CD1c-positive myeloid dendritic cell (primary cell): ENCODE measurements at regions not wholly inside any gene's neighbourhood (a gene's known extent, or its start where the extent isn't known, plus 50 kb on each side); places are given as distances from the start of the nearest gene placed in this dataset.

ENCODE experiments used
- DNase-seq: peaks from one replicate; pipeline ENCODE4 v3.0.0-alpha.2; 2016; ENCODE audit errors: extremely low spot score

DNA sequence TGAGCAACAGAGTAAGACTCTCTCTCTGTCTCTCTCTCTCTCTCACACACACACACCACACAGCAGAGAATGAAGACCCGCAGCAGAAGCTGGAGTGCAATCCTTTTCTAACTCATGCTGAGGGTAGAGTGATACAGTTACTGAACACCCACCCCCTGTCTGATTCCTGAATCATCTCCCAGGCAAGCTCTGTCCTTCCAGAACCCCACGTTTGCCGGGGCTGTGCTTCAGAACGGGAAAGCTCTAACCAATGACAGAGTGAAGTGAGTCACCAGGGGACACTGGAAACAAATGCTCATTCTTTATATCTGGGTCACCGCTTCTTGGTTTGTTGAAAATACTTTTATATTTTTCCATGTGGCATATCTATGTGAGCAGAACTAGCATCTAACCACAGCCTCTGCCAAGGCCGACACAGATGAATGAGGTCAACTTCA is 553.7 kb upstream of the AMELY start:
- no peak for DNase-seq

DNA sequence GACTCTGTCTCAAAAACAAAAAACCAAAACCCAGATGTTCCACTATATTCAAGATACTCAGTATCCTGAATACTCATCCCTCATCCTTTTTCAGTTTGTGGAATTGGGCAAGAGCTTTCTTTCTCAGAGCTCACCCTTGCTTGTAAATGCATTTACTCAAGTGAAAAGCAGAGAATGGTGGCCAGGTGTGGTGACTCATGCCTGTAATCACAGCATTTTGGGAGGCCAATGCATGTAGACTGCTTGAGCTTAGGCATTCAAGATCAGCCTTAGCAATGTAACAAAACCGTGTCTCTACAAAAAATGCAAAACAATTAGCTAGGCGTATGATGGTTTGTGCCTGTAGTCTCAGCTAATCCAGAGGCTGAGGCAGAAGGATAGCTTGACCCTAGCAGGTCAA is 553.2 kb upstream of the AMELY start:
- DNase-seq, result no peak

DNA sequence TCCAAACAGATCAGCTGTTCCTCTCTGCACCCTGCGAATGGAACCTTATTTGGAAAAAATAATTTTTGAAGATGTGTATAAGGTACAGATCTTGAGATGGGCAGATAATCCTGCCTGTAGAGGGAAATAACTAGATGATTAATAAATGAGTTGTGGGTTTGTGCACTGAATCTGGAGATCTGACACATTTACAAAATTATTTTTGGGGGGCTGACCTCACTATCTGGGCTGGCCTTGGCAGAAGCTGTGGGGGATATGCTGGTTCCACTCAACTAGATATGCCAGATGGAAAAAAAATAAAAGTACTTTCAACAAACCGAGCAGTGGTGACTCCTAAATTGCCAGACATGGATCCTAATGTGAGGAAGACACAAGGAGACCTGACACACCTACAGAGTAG is 552.2 kb upstream of the AMELY start:
- no peak for DNase-seq

DNA sequence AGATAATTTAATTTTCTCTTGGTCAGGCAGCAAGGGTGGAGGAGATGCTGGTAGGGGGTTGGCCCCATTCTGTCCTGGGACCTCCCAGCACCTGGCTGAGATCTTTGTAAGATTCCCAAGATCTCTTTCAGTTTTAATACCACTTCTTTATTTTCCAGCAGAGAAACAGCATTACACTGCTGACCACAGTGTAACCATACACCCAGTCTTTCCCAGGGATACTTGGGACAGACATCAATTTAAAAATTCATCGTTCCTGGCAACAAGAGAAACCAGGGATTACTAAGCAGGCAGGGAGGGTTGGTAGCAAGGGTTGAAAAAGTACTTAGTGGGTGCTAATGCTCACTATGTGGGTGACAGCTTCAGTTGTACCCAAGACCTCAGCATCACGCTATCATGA is 551.6 kb upstream of the AMELY start:
- DNase-seq, result no peak

DNA sequence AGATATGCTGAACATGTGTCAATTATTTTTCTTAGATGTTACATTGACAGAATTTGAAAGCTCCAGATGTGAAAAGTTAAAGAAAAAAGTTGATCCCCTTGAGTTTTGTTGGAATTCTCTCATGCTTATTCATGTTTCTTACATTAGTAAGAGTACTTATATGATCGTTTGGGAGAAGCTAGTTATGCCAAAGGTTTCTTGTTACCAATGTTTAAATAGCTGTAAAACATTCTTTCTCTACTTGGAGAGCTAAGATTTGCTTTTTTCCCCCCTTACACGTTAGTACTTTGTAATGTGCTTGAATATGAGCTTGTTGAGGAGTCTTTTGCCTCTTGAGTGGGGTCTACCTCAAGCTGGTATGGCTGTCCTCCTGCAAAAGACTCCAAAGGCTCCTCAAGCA is 551.1 kb upstream of the AMELY start:
- no peak for DNase-seq

DNA sequence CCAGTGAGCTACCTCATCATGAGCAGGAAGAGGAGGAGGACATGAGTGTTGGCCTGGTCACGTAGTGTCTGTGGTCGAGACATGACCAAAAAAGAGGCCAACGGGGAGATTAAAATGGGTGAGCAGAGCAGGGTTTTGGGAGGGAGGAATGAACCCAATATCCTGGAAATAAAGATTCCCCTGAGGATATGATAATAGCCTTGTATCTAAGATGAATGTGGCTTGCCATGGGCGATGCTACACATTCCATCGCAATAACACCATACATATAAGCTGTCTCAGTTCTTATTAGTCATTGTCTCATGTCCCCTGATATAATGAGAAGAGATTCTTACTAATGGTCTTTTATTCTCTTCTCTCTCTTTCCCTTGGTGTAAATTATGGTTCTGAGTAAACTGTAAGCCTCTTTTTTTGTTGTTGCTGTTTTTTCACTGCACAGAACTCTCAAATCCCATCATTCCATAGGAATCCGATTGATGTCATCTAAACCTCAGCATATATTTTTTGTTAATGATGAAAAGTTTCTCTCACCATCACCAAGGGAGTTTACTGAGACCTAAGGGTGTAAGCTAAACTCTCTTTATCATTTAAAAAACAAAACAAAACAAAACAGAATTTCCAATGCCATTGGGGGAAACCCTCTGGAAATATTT is 550.4 kb upstream of the AMELY start:
- no peak for DNase-seq

DNA sequence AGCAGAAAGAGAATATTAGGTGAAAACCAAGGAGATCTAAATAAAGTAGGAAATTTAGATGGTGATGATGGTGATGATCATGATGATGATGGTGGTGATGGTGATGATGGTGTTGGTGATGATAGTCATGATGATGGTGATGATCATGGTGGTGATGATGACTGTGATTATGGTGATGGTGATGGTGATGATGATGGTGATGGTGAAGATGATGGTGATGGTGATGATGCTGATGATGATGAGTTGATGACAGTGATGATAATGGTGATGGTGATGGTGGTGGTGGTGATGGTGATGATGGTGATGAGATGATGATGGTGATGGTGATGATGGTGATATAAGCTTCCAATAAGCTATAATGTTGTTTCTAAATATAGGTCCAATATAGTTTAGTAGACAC is 548.2 kb upstream of the AMELY start:
- no peak for DNase-seq

DNA sequence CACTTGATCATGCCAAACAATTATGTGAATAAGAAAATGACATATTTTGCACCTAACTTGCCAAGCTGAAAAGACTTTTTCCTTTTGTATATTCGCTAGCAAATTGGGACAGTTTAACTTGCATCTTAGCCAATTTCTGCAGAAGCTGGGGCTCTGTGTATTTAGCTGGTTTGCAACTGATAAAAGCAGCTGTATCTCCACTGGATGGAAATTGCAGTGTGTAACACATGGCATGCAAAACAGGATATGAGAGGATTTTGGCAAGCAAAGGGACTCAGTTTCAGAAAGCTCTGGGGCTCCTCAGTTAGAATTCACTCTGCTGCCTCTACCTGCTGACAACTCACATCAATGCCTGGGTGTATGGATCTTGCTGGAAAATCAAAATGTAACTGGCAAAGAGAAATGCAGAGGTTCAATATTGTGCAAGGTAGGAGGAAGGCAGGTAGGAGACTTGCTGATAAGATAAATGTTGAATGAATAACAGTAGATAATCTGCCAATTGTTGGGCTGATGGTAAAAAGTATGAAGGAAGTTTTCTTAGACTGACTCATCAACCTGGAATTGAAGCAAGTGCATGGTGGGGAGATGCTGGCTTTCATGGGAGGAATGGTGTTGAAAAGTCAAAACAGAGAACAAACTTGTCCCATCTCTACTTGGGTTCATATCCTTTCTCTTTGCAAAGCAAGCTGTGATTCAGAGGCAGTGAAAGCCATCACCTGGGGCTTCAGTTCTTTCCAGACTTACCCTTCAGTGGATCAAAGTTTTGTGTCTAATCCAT is 546.9 kb upstream of the AMELY start:
- no peak for DNase-seq

DNA sequence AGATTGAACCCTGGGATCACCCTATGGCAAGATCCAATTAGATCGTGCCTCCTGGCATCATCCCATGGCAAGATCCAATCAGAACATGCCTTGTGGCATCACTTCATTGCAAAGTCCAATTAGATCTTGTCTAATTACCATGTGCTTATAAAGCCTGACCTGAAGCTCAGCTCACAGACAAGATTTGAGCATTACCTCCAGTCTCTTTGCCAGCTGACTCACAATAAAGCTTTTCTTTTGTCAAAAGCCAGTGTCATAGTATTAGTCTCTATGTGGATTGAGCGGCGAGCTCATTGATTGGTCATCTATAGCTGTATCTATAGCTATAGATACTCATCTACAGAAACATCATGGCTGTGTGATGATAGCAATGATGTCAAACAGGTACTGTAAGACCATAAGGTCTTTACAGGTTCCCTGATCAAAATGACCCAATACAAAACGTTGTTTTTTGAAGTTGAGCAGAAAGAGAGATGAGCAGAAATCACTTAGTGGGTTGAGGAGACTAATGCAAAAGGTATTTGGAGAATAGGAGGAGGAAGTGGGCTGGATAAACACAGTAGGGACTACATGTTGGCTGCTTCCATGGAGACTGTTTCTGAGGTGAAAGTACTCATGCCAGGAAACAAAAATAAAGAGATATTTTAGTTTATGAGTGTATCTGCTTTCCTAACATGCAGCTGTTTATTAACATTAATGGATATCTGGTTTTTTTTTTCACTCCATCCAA is 545.9 kb upstream of the AMELY start:
- no peak for DNase-seq

DNA sequence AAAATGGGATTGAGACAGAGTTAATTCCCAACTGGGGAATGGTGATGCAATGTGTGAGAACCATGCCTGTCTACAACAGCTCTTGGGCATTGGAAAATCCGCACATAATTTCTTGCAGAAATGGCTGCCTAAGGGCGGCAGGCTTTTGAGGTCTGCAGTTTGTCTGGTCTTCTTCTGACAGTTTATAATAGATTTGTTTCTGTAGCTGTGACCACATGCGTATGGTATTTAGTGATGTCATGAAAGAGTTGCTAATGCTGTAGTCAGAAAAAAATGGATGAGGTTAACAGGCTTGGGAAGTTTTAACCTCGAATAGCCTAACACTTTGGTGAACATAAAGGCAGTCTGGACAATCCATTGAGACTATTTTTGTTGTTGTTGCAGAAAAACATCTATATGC is 544.1 kb upstream of the AMELY start:
- DNase-seq, result no peak

DNA sequence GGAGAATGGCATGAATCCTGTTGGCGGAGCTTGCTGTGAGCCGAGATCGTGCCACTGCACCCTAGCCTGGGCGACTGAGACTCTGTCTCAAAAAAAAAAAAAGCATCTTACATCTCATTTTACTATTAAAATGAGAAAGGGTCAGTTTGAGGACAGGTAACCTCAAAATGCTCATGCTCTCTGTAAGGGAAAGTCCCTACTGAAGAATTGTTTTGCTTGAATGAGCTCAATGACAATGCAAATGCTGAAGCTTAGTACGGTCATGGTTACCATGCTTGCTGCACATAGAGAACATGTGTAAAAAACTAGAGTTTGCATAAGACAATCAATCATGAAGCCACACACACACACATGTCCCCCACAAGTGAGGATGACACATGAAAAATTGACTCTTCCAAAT is 541.8 kb upstream of the AMELY start:
- DNase-seq, result no peak

DNA sequence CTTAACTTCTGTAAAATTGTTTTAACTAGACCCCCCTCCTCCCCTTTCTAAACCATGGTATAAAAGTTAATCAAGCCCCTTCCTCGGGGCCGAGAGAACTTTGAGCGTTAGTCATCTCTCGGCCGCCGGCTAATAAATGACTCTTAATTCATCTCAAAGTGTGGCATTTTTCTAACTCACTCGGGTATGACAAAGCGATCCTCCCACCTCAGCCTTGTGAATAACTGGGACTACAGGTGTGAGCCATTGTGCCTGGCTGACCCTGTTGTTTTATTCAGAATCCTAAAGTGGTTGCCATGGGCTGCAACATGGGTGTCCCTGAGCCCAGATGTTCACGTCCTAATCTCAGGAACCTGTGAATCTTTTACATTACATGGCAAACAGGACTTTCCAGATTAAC is 540.7 kb upstream of the AMELY start:
- no peak for DNase-seq

DNA sequence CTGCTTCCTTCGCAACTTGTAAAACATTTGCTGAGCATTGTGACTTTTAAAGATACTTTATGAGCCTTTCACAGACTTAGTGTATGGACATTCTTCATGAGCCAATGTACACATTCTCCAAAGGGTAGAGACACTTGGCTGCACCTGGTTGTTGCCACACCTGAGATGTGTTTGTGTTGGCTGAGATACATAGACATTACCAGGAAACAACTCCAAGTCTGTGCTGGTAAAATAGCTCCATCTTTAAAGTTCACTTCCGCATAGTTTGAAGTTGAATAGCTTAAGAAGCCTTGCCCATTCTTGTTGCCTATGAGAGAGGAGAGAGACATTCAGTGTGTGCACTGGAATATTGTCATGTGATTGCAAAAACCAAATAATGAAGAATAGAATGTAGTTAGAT is 538.3 kb upstream of the AMELY start:
- no peak for DNase-seq

DNA sequence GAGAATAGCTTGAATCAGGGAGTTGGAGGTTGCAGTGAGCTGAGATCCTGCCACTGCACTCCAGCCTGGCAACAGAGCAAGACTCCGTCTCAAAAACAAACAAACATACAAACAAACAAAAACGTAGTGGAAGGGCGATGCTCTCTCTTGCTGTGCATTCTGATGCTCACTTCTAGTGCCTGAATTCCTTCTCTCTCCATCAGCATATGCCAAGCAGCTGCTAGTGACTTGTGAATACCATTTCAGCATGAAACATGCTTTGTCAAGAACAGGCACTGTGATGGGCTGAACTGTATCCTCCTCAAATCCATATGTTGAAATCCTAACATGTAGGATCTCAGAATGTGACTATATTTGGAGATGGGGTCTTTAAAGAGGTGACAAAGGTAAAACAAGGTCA is 537.1 kb upstream of the AMELY start:
- no peak for DNase-seq

DNA sequence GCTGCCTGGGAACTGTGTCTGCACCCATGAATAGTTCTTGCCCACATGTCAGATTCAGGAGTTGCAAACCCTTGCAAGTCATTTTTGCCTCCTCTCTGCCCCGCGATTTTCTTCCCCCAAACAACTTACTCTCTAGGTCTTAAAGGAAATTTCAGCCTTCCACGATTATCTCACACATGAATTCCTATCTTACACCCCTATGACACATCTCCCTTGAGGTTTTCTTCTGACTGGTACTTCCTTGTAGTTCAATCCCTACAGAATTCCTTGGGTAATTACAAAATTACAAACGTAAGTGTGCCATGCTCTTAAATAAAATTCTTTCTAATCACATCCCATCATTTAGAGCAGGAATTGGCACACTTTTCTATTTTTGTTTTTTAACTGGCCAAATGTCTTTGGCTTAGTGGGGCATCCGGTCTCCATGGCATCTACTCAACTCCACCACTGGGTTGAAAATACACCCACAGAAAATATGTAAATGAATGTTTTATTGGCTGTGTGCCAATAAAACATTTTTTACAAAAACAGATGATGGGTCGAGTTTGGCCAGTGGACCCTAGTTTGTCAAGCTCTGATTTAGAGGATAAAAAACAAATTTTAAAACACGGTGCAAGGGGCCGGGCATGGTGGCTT is 536.4 kb upstream of the AMELY start:
- DNase-seq, result no peak

DNA sequence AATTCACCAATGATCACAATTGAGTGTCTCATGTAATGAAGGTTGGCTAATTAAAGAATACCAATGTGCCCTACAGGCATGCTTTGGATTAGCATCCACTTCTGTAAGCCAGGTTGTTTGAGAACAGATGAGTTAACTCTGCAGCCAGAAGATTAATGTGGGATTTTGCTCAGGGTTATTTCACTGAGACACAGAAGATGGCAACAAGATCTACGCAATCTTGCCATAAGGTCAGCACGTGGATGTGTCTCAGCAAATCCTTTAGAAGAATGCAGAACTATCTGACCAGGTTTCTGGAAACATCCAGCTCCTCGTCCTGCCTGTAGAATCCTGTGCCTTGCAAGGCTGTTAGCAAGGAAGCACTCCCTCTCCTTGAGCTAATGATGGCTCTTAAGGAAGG is 532.6 kb upstream of the AMELY start:
- DNase-seq, result no peak

DNA sequence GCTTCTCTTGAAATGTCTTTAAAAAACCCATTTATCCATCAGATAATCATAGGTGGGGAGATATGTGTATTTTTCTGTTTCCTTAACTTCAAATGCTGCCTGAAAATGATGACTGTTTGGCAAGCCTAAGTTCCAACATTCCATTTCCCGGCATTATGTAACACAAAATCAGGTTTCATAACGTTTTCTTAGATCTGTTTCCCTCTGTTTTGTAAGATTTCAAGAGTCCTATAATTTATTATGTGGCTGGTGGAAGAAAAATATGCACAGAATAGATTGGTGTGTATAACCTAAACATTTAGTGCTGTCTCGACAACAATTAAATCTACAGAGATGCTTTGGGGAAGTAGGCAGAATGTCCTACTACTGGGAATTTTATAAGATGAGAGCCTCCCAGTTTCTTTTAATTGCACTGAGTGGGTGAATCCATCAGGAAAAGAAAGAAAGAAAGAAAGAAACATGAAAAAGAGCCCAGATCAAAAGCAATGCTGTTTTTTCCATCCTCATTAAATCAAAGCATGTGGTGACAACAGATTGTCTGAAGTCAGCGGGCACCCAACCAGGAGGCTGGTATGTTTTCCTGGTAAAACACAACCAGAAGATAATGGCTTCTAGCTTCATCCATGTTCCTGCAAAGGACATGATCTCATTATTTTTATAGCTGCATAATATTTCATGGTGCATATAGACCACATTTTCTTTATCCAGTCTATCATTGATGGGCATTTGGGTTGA is 529.4 kb upstream of the AMELY start:
- DNase-seq, result no peak

DNA sequence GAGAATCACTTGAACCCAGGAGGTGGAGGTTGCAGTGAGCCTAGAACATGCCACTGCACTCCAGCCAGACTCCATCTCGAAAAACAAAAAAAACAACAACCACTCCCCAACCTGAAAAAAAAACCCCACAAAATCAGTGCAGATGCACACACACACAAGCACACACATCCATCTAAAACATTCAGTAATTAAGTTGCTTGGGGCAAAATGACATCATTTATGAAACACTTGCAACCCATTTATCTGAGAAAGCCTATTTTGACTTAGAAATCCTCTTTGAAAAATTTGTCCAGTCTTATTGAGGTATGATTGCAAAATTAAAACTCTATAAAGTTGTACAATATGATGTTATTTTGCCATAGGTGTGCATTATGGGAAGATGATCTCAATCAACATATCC is 525.5 kb upstream of the AMELY start:
- no peak for DNase-seq

DNA sequence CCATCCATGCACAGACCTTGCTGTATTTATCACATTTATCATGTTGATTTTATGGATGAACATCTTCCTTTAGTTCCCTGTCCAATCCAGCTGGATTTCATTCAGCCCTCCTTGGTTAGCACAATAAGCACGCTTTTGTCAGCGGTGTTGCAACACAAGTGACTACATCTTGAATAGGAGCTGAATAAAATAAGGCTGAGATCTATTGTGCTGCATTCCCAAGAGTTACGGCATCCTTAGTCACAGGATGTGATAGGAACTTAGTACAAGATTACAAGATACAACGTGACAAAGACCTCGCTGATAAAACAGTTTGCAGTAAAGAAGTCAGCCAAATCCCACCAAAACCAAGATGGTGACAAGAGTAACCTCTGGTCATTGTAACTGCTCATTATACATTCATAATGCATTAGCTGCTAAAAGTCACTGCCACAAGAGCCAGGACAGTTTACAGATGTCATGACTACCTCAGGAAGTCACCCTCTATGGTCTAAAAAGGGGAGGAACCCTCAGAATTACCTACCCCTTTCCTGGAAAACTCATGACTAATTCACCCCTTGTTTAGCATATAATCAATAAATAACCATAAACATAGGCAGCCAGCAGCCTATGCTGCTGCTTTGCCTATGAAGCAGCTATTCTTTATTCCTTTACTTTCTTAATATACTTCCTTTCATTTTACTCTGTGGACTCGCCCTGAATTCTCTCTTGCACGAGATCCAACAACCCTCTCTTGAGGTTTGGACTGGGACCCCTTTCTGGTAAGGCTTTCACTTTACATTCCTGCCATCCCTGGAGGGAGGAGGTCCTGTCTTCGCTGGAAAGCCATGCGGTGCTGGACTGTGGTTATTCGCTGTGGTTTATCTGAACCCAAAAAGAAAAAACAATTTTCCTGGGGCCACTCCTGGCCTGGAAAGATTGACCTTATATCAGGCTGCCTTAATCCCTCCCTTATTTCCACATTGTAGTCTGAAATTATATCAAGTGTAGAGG is 522.6 kb upstream of the AMELY start:
- DNase-seq, result no peak

DNA sequence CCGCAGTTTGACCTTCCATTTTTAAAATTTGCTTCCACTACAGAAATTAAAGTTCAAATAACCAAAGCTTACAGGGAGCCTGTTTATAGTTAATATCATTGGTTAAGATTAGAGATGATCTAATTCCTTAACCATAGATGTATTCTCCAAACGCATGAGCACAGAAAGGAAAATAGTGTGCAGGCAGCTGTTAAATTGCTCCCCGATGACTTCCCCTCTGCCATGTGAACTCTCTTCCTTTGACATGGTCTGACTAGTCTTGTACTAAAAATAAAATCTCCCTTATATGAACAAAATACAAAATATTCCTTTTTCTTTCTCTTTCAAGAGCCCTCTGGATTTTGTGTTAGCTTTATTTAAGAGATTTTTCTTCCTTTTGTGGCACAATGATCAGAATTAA is 507.6 kb upstream of the AMELY start:
- DNase-seq, result no peak

DNA sequence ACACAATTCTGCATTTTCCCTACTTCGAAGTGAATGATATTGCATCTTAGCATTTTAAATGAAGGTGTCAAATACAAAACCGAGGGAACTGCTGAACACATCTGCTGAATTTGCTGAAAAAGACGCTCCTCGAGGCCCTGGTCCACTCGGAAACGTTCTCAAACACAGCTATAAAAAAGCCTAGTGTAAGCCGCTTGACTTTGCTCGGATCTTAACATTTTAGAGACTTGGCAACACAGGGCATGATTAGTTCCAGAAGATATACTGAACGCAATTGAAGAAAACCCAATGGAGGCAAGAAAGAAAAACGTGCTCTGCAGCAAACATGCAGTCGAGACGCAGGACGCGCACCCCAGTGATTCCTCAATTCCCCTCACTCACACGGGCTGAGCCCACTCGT is 506.4 kb upstream of the AMELY start:
- no peak for DNase-seq
